Activated CD4-positive, alpha-beta T cell treated with anti-CD3 and anti-CD28 coated beads for 1 hour (primary cell): ENCODE measurements at regions not wholly inside any gene's neighbourhood (a gene's known extent, or its start where the extent isn't known, plus 50 kb on each side); places are given as distances from the start of the nearest gene placed in this dataset.
"Not testable (repeated sequence)": the region's sequence is repeated elsewhere in the genome, so short reads cannot be mapped to it uniquely, and the experiment has no call there.

Experiments
- DNase-seq: peaks from one replicate; pipeline ENCODE4 v3.0.0-alpha.2; 2020

DNA sequence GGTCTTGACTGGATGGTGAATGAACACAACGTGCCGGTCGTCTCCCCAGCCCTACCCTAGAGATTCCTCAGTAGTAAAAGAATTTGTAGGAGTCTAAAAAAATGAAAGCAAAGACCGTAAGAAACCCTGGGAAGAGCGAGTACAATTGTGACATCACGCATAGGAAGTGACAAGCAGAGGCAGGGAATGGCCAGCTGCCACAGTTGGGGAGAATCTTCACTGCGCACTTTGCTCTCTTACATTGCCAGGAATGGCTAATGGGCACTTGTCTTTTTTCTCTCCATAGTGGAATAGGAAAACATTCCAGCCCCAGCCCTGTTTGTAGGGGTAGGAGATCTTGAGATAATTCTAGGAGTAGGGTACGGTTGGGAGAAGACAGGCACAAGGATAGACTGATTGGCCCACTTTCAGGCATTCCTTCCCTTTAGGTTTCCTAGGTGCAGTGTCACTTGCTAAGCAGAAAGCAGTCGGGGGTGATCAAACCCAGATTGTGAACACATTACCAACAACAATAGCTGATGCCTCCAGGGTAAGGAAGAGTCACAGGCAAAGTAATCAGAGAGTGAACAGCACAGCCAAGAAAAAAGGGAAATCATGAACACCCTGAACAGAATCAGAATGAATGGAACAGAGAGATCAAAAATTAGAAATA is 302.7 kb downstream of the MAN2A1 start:
- no peak for DNase-seq

GRCh38 chr5:109994135-109994534 is 304.4 kb downstream of the MAN2A1 start:
- DNase-seq, result no peak

- no peak for DNase-seq
Measured at GRCh38 chr5:109996246-109996645, 306.5 kb downstream of the MAN2A1 start.

DNA sequence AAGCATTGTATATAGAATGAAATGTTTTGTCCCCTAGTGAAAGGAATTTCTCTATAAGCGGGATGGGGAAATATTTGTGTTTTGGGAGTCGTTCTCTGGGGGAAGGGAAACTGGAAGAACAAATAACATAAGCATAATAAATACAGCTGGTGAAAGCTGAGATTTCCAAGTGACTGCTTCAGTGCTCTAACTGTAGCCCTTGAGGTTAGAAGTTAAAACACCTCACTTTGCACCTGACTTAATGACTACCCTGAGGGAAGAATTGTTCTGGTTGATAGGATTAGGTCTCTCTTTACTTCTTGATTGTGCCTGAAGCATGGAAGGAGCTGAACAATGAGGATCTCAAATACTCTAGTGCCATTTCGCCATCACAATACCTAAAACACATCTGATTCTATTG is 307.4 kb downstream of the MAN2A1 start:
- no peak for DNase-seq

DNA sequence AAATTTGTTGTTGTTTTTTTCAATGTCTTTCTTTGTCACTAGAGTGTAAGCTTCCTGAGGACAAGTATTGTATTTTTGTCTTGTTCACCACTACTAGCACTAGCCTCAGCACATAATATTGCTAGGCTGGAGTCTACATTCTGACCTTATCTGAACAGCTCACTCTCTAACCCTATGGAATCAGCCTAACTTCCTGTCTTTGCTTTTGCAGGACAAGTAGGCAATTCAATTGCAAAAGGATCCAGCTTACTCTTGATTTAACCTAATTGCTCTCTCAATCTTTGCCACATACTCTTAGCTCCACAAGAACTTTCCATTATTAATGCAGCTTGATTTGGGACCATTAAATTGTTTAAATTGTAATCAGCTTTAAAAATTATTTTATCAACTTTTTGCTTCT is 308.5 kb downstream of the MAN2A1 start:
- no peak for DNase-seq

GRCh38 chr5:109998726-109999125 is 309.0 kb downstream of the MAN2A1 start:
- DNase-seq, result no peak

- no peak for DNase-seq
Measured at GRCh38 chr5:110001648-110002047, 311.9 kb downstream of the MAN2A1 start.

DNA sequence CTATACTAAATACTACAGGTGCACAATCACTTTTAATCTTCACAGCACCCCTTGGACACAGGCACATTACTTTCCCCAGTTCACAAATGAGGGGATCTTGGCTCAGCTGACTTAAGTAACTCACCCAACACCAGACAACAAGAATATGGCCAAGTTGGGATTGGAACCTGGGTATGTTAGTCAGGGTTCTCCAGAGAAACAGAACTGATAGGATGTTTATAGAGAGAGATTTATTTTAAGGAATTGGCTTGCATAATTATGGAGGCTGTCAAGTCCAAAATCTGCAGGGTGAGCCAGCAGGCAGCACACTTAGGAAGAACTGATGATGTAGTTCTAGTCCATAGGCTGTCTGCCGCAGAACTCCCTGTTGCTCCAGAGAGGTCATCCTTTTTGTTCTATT is 312.9 kb downstream of the MAN2A1 start:
- DNase-seq, result no peak

DNA sequence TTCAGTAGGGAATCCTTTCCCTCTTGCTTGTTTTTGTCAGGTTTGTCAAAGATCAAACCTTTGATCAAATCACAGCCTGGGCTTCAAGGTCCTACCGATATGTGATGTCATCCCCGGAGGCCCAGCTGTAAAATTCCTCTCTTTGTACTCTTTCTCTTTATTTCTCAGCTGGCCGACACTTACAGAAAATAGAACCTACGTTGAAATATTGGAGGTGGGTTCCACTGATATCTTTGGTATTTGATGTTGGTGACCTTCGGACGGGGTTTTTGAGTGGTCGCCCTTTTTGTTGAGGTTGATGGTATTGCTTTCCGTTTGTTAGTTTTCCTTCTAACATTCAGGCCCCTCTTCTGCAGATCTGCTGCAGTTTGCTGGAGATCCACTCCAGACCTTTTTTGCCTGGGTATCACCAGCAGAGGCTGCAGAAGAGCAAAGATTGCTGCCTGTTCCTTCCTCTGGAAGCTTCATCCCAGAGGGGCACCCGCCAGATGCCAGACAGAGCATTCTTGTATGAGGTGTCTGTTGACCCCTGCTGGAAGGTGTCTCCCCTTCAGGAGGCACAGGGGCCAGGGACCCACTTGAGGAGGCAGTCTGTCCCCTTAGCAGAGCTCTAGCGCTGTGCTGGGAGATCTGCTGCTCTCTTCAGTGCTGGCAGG is 316.3 kb downstream of the MAN2A1 start:
- not testable (repeated sequence) for DNase-seq

- no peak for DNase-seq
Measured at GRCh38 chr5:110007101-110007500, 317.4 kb downstream of the MAN2A1 start.

- no peak for DNase-seq
Measured at GRCh38 chr5:110008131-110008530, 318.4 kb downstream of the MAN2A1 start.

- DNase-seq, result no peak
Measured at GRCh38 chr5:110012145-110012544, 322.4 kb downstream of the MAN2A1 start.

DNA sequence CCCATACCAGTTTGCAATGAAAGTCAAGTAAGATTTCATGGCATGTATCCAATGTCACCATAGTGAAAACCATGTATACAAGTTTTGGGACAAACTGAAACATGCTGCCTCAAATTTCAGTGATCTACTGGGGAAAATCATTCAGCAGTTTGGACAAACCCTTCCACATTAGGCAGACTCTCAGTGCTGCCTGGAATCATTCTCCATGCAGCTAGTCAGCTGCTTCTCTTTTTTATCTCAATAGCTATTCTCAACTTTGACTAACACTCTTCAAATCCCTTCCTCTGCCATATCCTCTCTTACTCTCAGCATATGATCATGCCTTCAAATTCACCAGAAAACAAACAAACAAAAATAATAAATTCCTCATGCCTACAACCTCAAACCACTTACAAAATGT is 323.3 kb downstream of the MAN2A1 start:
- no peak for DNase-seq

- no peak for DNase-seq
Measured at GRCh38 chr5:110017854-110018253, 328.1 kb downstream of the MAN2A1 start.

DNA sequence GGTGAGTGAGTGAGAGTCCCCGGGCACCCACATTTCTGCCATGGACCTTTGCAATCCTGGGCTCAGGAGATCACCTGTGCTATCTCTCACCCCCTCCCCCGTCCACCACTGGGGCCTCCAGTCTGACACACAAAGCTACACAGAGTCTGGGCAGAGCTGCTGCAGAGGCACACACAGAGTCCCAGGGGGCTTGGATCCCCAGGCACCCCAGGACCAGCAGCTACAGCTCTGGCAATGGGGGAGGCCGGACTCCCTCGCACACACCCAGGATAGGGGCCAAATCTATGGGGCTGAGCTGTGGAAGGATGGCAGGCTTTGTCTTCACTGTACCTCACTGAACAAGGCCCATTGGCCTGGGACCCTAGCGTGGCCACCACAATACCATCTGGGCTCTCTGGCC is 328.8 kb downstream of the MAN2A1 start:
- DNase-seq, result no peak

DNA sequence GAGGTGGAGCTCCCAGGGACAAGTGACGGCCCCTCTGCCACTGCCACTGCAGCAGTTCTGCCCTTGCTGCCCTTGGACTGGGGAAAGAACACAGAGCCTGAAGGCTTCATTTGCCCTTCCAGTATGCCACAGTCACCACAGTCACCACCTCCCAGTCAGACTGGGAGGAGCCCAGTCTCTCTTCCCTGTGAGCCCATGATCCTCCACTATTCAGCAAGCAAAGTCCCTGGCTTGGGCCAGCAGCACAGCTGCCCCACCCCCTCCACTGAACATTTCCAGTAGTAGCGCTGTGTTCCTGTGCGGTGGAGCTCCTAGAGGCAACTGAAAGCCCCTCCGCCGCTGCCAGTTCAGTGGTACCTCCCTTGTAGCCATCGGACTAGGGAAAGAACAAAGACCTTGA is 329.4 kb downstream of the MAN2A1 start:
- no peak for DNase-seq

- DNase-seq, result no peak
Measured at GRCh38 chr5:110019780-110020179, 330.1 kb downstream of the MAN2A1 start.

GRCh38 chr5:110021251-110021650 is 331.5 kb downstream of the MAN2A1 start:
- DNase-seq, result no peak

DNA sequence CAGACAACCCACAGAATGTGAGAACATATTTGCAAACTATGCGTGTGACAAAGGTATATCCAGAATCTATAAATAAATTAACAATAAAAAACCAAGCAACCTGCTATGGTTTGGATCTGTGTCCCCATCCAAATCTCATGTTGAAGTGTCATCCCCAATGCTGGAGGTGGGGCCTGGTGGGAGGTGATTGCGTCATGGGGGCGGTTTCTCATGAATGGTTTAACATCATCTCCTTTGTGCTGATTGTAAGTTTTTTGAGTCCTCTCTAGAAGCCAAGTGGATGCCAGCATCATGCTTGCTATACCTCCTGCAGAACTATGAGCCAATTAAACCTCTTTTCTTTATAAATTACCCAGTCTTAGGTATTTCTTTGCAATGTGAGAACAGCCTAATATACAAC is 335.4 kb downstream of the MAN2A1 start:
- no peak for DNase-seq

GRCh38 chr5:110027527-110028322 is 338.0 kb downstream of the MAN2A1 start:
- DNase-seq, result no peak

- no peak for DNase-seq
Measured at GRCh38 chr5:110031402-110032140, 341.8 kb downstream of the MAN2A1 start.

DNA sequence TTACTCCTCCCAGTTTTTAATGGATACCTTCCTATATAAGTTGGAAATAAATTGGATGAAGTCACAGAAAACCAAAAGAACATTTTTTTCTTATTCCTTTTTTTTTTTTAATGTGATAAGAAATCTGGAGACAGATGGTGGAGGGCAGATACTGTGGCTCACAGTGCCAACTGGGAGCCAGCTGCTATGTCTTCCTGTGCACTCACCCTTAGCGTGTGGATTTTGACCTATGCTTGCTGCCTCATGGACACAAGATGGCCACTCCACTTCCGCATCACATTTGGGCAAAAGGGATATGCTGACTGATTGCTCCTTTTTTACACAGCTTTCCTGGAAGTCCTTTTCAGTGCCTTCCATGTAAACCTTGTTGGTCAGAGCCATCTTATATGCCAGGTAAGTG is 342.6 kb downstream of the MAN2A1 start:
- no peak for DNase-seq

- DNase-seq, result no peak
Measured at GRCh38 chr5:110034056-110034600, 344.4 kb downstream of the MAN2A1 start.
